Activated T-helper 2 cell treated with anti-CD3 and anti-CD28 coated beads, Interferon-gamma antibody, Interleukin-2, Interleukin-4, amounts not matched to agents 10 μg/mL and 5 μg/mL and 100 μg/mL, durations not matched to agents 14 hours and 24 hours and 36 hours (primary cell): ENCODE measurements at regions not wholly inside any gene's neighbourhood (a gene's known extent, or its start where the extent isn't known, plus 50 kb on each side); places are given as distances from the start of the nearest gene placed in this dataset.

ENCODE experiments used
- DNase-seq: peaks from one replicate; pipeline ENCODE4 v3.0.0; 2021; ENCODE audit warnings: low spot score
- H3K27ac Mint-ChIP-seq: one replicate; pipeline ENCODE4 v1.8.0; 2021; ENCODE audit warnings: mixed read lengths
- H3K27me3 Mint-ChIP-seq: one replicate; pipeline ENCODE4 v1.8.0; 2021; ENCODE audit warnings: low read depth, mixed read lengths
- H3K36me3 Mint-ChIP-seq: one replicate; pipeline ENCODE4 v1.8.0; 2021; ENCODE audit warnings: low read depth, mixed read lengths
- H3K4me1 Mint-ChIP-seq: one replicate; pipeline ENCODE4 v1.8.0; 2021; ENCODE audit warnings: low read depth, mixed read lengths
- H3K4me3 Mint-ChIP-seq: one replicate; pipeline ENCODE4 v1.8.0; 2021; ENCODE audit warnings: low read depth, mild to moderate bottlenecking, moderate library complexity, mixed read lengths
- H3K9me3 Mint-ChIP-seq: one replicate; pipeline ENCODE4 v1.8.0; 2021; ENCODE audit warnings: mixed read lengths
- intact Hi-C: fragments of 100-400 bp; cut with micrococcal nuclease; formaldehyde crosslinking; loops from one replicate; pipeline ENCODE4 v1.15.1; 2023

GRCh38 chr2:40725040-40725439, 273.1 kb upstream of the SLC8A1 start:
- no peaks in the 10 kb centered on the region for H3K4me1 Mint-ChIP-seq
- intact Hi-C loops = no loop called here
- no peak for DNase-seq
- H3K4me3 Mint-ChIP-seq = no peak overlapping the region
- H3K36me3 Mint-ChIP-seq = no peaks in the 10 kb centered on the region
- H3K27ac Mint-ChIP-seq = no peak overlapping the region
- H3K27me3 Mint-ChIP-seq = no peaks in the 10 kb centered on the region
- H3K9me3 Mint-ChIP-seq = no peaks in the 10 kb centered on the region

DNA sequence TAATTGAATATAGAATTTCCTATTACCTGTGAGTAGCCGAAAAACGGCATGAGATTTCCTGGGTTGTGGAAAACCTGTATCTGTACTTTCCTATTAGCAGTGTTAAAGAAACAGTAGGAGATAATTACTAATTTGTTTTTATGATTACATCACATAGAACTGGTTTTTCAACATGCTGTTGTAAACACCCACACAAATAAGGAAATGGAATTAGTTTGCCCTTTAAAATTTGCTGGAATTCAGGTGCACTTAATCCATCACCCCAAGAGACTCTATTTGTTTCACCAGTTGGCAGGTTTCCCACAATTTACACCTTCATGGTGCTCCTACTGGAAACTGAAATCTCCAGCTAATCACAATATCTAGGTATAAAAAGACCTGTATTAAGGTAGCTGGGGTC, 274.1 kb upstream of the SLC8A1 start:
- Mint-ChIP-seq H3K4me1 (no peaks in the 10 kb centered on the region), H3K4me3 (no peak overlapping the region), H3K27ac (no peak overlapping the region), H3K27me3 (no peaks in the 10 kb centered on the region), H3K9me3 (no peaks in the 10 kb centered on the region), H3K36me3 (no peaks in the 10 kb centered on the region)
- intact Hi-C loops = no loop called here
- DNase-seq = no peak

DNA sequence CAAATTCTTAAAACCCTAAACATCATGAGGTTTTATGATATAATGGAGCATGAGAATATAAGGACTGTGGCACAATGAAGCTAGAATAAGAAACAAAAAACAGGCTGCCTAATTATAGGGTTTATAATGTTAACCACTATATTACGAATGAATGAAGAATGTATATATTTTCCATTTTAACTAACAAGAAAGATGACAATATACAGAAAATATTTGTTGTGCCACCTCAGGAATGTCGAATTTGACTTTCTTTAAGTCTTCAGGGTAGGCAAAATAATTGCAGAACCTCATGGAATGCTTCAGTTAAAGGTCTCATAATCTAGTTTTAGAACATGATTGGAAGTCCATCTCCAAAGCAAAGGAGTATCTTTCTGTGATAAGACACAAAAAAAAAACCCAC, 282.9 kb upstream of the SLC8A1 start:
- intact Hi-C loops = no loop called here

GRCh38 chr2:40737180-40737579, 285.3 kb upstream of the SLC8A1 start:
- H3K4me1 Mint-ChIP-seq = no peaks in the 10 kb centered on the region
- no peak overlapping the region for H3K4me3 Mint-ChIP-seq
- no peak overlapping the region for H3K27ac Mint-ChIP-seq
- H3K9me3 Mint-ChIP-seq = no peaks in the 10 kb centered on the region
- intact Hi-C loops = no loop called here
- no peaks in the 10 kb centered on the region for H3K27me3 Mint-ChIP-seq
- no peaks in the 10 kb centered on the region for H3K36me3 Mint-ChIP-seq
- DNase-seq = no peak

More for the DNA sequence above, 282.9 kb upstream of the SLC8A1 start:
- Mint-ChIP-seq H3K36me3 (no peaks in the 10 kb centered on the region), H3K4me3 (no peak overlapping the region), H3K27me3 (no peaks in the 10 kb centered on the region), H3K4me1 (no peaks in the 10 kb centered on the region), H3K9me3 (no peaks in the 10 kb centered on the region), H3K27ac (no peak overlapping the region)
- no peak for DNase-seq

- Mint-ChIP-seq H3K4me1 (no peaks in the 10 kb centered on the region), H3K27me3 (no peaks in the 10 kb centered on the region), H3K36me3 (no peaks in the 10 kb centered on the region), H3K27ac (no peak overlapping the region), H3K4me3 (no peak overlapping the region), H3K9me3 (no peaks in the 10 kb centered on the region)
- no peak for DNase-seq
- intact Hi-C loops = no loop called here
Measured at GRCh38 chr2:40740419-40740818, 288.5 kb upstream of the SLC8A1 start.

GRCh38 chr2:40741532-40741931, 289.6 kb upstream of the SLC8A1 start:
- Mint-ChIP-seq H3K27me3 (no peaks in the 10 kb centered on the region), H3K4me3 (no peak overlapping the region), H3K4me1 (no peaks in the 10 kb centered on the region), H3K36me3 (no peaks in the 10 kb centered on the region), H3K9me3 (no peaks in the 10 kb centered on the region), H3K27ac (no peak overlapping the region)
- DNase-seq = no peak
- intact Hi-C loops = no loop called here

- H3K27me3 Mint-ChIP-seq = no peaks in the 10 kb centered on the region
- no peak overlapping the region for H3K4me3 Mint-ChIP-seq
- intact Hi-C loops = no loop called here
- H3K36me3 Mint-ChIP-seq = no peaks in the 10 kb centered on the region
- no peaks in the 10 kb centered on the region for H3K9me3 Mint-ChIP-seq
- H3K27ac Mint-ChIP-seq = no peak overlapping the region
- H3K4me1 Mint-ChIP-seq = no peaks in the 10 kb centered on the region
- no peak for DNase-seq
Measured at GRCh38 chr2:40746191-40746590, 294.3 kb upstream of the SLC8A1 start.

DNA sequence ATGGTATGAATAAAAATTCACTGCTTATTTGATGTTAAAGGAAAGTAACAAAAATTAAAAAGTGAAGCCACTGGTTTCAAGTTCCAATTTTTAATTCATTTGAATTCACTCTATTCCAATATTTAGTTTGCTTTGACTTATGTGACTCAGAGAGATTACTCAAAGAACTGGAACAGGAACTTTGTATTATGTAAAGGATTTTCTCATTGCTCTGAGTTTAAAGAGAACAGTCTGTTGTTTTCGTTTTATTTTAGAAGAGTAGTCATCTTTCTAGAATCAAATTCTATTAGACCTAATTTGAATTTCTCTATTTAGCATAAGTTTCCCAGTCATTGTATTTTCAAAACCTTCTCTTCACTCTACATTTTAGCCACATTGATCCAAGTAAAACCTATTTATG, 300.1 kb upstream of the SLC8A1 start:
- no peak for DNase-seq
- H3K4me3 Mint-ChIP-seq = no peak overlapping the region
- no peaks in the 10 kb centered on the region for H3K36me3 Mint-ChIP-seq
- H3K9me3 Mint-ChIP-seq = no peaks in the 10 kb centered on the region
- no peaks in the 10 kb centered on the region for H3K27me3 Mint-ChIP-seq
- intact Hi-C loops = no loop called here
- no peaks in the 10 kb centered on the region for H3K4me1 Mint-ChIP-seq
- H3K27ac Mint-ChIP-seq = no peak overlapping the region

DNA sequence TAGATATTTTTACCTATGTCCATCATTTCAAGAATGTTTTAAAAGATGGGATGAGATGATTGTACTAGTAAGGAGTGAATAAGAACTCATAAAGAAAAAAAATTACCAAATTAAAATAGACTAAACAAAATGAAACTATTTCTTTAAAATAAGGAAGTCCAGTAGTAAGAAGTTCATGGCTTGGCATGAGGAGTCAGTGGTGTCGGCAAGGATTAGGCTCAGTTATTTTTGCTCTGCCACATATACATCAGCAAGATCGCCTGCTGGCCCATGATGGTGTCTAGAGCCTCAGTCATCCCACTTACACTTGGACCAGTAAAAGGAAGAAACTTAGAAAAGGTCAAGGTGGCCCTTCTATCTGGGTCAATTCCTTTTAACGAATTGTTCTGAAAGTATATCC, 300.9 kb upstream of the SLC8A1 start:
- H3K27me3 Mint-ChIP-seq = no peaks in the 10 kb centered on the region

DNA sequence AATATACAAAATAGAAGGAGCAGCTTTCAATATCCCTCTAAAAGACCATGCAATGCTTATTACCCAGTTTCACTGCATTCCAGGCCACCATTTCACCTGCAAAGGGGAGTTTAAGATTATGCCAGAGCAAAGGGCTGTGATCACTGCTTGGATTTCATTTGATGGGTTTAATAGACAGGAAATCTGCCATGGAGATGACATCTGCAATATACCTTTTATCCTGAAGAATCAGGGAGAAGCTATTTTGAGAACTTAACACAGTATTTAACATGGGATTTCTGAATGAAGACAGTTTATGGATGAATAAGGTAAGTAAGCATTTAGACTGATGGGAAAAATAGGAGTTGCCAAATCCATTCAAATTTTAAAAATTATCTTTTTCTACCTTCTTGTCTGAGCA, 303.0 kb upstream of the SLC8A1 start:
- Mint-ChIP-seq H3K4me1 (peaks cover 3% of the 10 kb centered on the region), H3K27ac (no peak overlapping the region), H3K36me3 (no peaks in the 10 kb centered on the region), H3K4me3 (no peak overlapping the region), H3K9me3 (no peaks in the 10 kb centered on the region), H3K27me3 (no peaks in the 10 kb centered on the region)
- intact Hi-C loops = no loop called here
- DNase-seq = no peak

More for the DNA sequence above, 300.9 kb upstream of the SLC8A1 start:
- Mint-ChIP-seq H3K36me3 (no peaks in the 10 kb centered on the region), H3K4me1 (no peaks in the 10 kb centered on the region), H3K27ac (no peak overlapping the region), H3K4me3 (no peak overlapping the region), H3K9me3 (no peaks in the 10 kb centered on the region)
- no peak for DNase-seq
- intact Hi-C loops = no loop called here

DNA sequence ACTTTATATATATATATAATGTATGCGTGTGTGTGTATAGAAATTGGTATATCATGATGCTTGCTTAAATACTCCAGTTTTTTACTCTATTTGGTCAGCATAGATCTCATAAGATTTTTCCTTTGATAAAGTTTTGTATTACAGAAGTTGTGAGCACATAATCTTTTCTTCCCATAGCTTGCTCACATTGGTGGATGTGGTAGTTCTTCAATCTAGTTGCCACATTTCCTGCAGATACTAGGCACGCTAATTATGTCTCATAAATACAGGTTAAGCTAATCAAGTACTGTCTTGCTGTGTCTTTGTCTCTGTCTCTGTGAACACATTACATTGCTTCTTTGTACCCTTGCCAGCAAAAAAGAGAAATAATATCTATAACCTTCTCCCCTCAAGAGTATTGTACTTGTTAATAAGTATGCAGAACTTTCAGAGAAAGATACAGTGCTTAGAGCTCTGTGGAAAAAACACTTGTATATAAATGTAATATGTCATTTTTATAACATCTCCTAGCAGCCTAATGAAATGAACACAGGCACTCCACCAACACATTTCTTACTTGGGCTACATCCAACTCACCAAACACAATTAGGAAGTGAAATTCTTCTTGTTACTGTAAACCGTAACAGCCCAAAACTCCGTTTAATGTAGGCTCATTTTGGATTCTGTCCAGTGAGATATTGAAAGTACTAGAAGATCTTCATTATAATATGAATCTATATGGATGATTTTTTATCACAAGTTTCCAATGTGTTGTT, 306.7 kb upstream of the SLC8A1 start:
- Mint-ChIP-seq H3K9me3 (no peaks in the 10 kb centered on the region), H3K27me3 (no peaks in the 10 kb centered on the region), H3K36me3 (no peaks in the 10 kb centered on the region), H3K4me3 (no peak overlapping the region), H3K27ac (no peak overlapping the region), H3K4me1 (peaks cover 3% of the 10 kb centered on the region)
- DNase-seq = no peak
- intact Hi-C loops = no loop called here

GRCh38 chr2:40760071-40760666, 308.3 kb upstream of the SLC8A1 start:
- H3K36me3 Mint-ChIP-seq = no peaks in the 10 kb centered on the region
- peaks cover 3% of the 10 kb centered on the region for H3K4me1 Mint-ChIP-seq
- H3K27me3 Mint-ChIP-seq = no peaks in the 10 kb centered on the region
- intact Hi-C loops = loop anchor here (10.0 kb wide), 1 partner anchor 845 kb away; no protein-coding TSS in a partner anchor
- no peak for DNase-seq
- H3K9me3 Mint-ChIP-seq = no peaks in the 10 kb centered on the region
- H3K4me3 Mint-ChIP-seq = no peak overlapping the region
- H3K27ac Mint-ChIP-seq = no peak overlapping the region

DNA sequence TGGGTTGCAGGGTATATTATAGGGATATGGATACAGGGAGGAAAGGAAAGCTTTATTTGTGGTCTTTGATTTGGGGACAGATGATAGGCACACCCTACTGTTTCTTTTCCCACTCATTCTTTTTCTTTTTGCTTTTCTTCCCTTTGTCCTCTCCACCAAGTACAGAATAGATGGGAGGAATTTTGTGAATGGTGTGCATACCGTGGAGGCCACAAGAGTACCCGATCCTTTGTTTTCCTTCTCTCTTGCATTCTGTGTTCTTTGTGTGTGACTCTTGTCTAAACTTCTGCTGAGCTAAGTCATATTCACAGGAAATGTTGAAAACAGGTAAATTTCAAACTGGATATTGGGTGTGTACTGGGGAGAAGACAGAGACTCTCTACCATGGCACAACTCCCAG, 321.4 kb upstream of the SLC8A1 start:
- Mint-ChIP-seq H3K9me3 (no peaks in the 10 kb centered on the region), H3K36me3 (no peaks in the 10 kb centered on the region), H3K4me1 (no peaks in the 10 kb centered on the region), H3K27ac (no peak overlapping the region), H3K27me3 (no peaks in the 10 kb centered on the region), H3K4me3 (no peak overlapping the region)
- intact Hi-C loops = no loop called here
- no peak for DNase-seq
